Cardiac muscle cell (in vitro differentiated cells and primary cell): ENCODE measurements at regions not wholly inside any gene's neighbourhood (a gene's known extent, or its start where the extent isn't known, plus 50 kb on each side); places are given as distances from the start of the nearest gene placed in this dataset.

ENCODE experiments used
- DNase-seq, 2 donors: peaks; one replicate each; pipeline versions ENCODE4 v3.0.0 to v3.0.0-alpha.2; 2010 to 2017; ENCODE audit warnings: low read depth in 1 of 2, low spot score in 1 of 2
- H3K27ac ChIP-seq: fragments of 200-600 bp; sonication (generic); 2 replicates; pipeline ENCODE4 v1.5.1; 2016
- H3K27me3 ChIP-seq: fragments of 200-600 bp; sonication (generic); 2 replicates; pipeline ENCODE4 v1.6.0; 2016; ENCODE audit warnings: control low read depth
- H3K36me3 ChIP-seq: fragments of 200-600 bp; sonication (generic); 2 replicates; pipeline ENCODE4 v1.5.1; 2016; ENCODE audit warnings: control low read depth
- H3K4me1 ChIP-seq: fragments of 200-600 bp; sonication (generic); 2 replicates; pipeline ENCODE4 v1.8.1; 2017; ENCODE audit warnings: low read depth, mild to moderate bottlenecking, mixed run types
- H3K4me3 ChIP-seq: fragments of 200-600 bp; sonication (generic); 2 replicates; pipeline ENCODE4 v1.5.1; 2016; ENCODE audit warnings: mild to moderate bottlenecking
- H3K9me3 ChIP-seq: fragments of 200-600 bp; sonication (generic); 2 replicates; pipeline ENCODE4 v1.5.1; 2017; ENCODE audit warnings: low read depth, mild to moderate bottlenecking, control low read depth
- CTCF ChIP-seq: IDR thresholded peaks from 2 replicates; pipeline ENCODE4 v1.5.1; 2012; ENCODE audit warnings: low read depth, mild to moderate bottlenecking, low read length

GRCh38 chr18:46402945-46403344 is 254.1 kb downstream of the LOXHD1 start:
- no peak overlapping the region for H3K4me3 ChIP-seq
- H3K27ac ChIP-seq, result no peak overlapping the region
- H3K36me3 ChIP-seq, result no peaks in the 10 kb centered on the region
- no peak for DNase-seq
- no peak for TF ChIP-seq CTCF
- no peaks in the 10 kb centered on the region for H3K27me3 ChIP-seq
- no peaks in the 10 kb centered on the region for H3K9me3 ChIP-seq
- peaks cover 5% of the 10 kb centered on the region for H3K4me1 ChIP-seq

- no peaks in the 10 kb centered on the region for H3K9me3 ChIP-seq
- TF ChIP-seq CTCF, result no peak
- H3K27ac ChIP-seq, result no peak overlapping the region
- H3K4me3 ChIP-seq, result no peak overlapping the region
- DNase-seq, result no peak
- H3K27me3 ChIP-seq, result no peaks in the 10 kb centered on the region
- no peaks in the 10 kb centered on the region for H3K36me3 ChIP-seq
- H3K4me1 ChIP-seq, result peaks cover 32% of the 10 kb centered on the region
These were observed 251.0 kb downstream of the LOXHD1 start for GRCh38 chr18:46405832-46406538.

- no peak overlapping the region for H3K27ac ChIP-seq
- H3K36me3 ChIP-seq, result no peaks in the 10 kb centered on the region
- no peak for TF ChIP-seq CTCF
- no peak overlapping the region for H3K4me3 ChIP-seq
- no peak for DNase-seq
- H3K9me3 ChIP-seq, result no peaks in the 10 kb centered on the region
- peaks cover 37% of the 10 kb centered on the region for H3K4me1 ChIP-seq
- H3K27me3 ChIP-seq, result no peaks in the 10 kb centered on the region
These were observed 250.5 kb downstream of the LOXHD1 start for GRCh38 chr18:46406539-46406932.

- peaks cover 48% of the 10 kb centered on the region for H3K4me1 ChIP-seq
- no peak for TF ChIP-seq CTCF
- peak in 1 of 2 donors; percentile 33 for DNase-seq
- H3K9me3 ChIP-seq, result no peaks in the 10 kb centered on the region
- no peaks in the 10 kb centered on the region for H3K36me3 ChIP-seq
- no peak overlapping the region for H3K27ac ChIP-seq
- no peaks in the 10 kb centered on the region for H3K27me3 ChIP-seq
- H3K4me3 ChIP-seq, result no peak overlapping the region
These were observed 249.4 kb downstream of the LOXHD1 start for GRCh38 chr18:46407486-46408166.

- DNase-seq, result peak in 1 of 2 donors; percentile 12
- H3K27ac ChIP-seq, result no peak overlapping the region
- no peak overlapping the region for H3K4me3 ChIP-seq
- H3K9me3 ChIP-seq, result no peaks in the 10 kb centered on the region
- H3K27me3 ChIP-seq, result no peaks in the 10 kb centered on the region
- peak; percentile 20 for TF ChIP-seq CTCF
- H3K4me1 ChIP-seq, result peaks cover 57% of the 10 kb centered on the region
- no peaks in the 10 kb centered on the region for H3K36me3 ChIP-seq
These were observed 248.6 kb downstream of the LOXHD1 start for GRCh38 chr18:46408334-46408987.
